NCI-H2196 treated with DMSO at 0.1 percent for 48 hours (cell line): ENCODE measurements at regions not wholly inside any gene's neighbourhood (a gene's known extent, or its start where the extent isn't known, plus 50 kb on each side); places are given as distances from the start of the nearest gene placed in this dataset.

Experiments used
- DNase-seq: peaks from one replicate; lab custom pipeline; 2025; ENCODE audit not compliant: unreplicated experiment; lab: John Stamatoyannopoulos, UW

GRCh38 chr10:125283836-125284614 lies 123.7 kb upstream of the CTBP2 start:
- DNase-seq, result no peak

GRCh38 chr10:125283191-125283835 lies 123.0 kb upstream of the CTBP2 start:
- DNase-seq, result no peak

- DNase-seq, result no peak
These were observed 120.7 kb upstream of the CTBP2 start for GRCh38 chr10:125281091-125281490.

GRCh38 chr10:125276133-125276532 lies 115.8 kb upstream of the CTBP2 start:
- no peak for DNase-seq

- no peak for DNase-seq
These were observed 114.6 kb upstream of the CTBP2 start for GRCh38 chr10:125274961-125275360.

- DNase-seq, result no peak
These were observed 112.7 kb upstream of the CTBP2 start for GRCh38 chr10:125273023-125273422.

GRCh38 chr10:125269716-125270115 lies 109.4 kb upstream of the CTBP2 start:
- no peak for DNase-seq

- no peak for DNase-seq
These were observed 106.6 kb upstream of the CTBP2 start for GRCh38 chr10:125266966-125267365.

- no peak for DNase-seq
These were observed 106.2 kb upstream of the CTBP2 start for GRCh38 chr10:125266541-125266940.

- no peak for DNase-seq
These were observed 105.2 kb upstream of the CTBP2 start for GRCh38 chr10:125265579-125265955.

- no peak for DNase-seq
These were observed 104.6 kb upstream of the CTBP2 start for GRCh38 chr10:125264757-125265578.

- no peak for DNase-seq
These were observed 103.7 kb upstream of the CTBP2 start for GRCh38 chr10:125264091-125264490.

- DNase-seq, result no peak
These were observed 103.2 kb upstream of the CTBP2 start for GRCh38 chr10:125263551-125263950.

- no peak for DNase-seq
These were observed 102.6 kb upstream of the CTBP2 start for GRCh38 chr10:125262920-125263319.

GRCh38 chr10:125262409-125262808 lies 102.0 kb upstream of the CTBP2 start:
- no peak for DNase-seq

- DNase-seq, result no peak
These were observed 101.3 kb upstream of the CTBP2 start for GRCh38 chr10:125261491-125262186.

- no peak for DNase-seq
These were observed 99.9 kb upstream of the CTBP2 start for GRCh38 chr10:125260260-125260659.

- no peak for DNase-seq
These were observed 99.3 kb upstream of the CTBP2 start for GRCh38 chr10:125259651-125260050.

GRCh38 chr10:125258676-125259075 lies 98.3 kb upstream of the CTBP2 start:
- DNase-seq, result no peak

- DNase-seq, result no peak
These were observed 97.3 kb upstream of the CTBP2 start for GRCh38 chr10:125257521-125258108.

GRCh38 chr10:125256026-125256425 lies 95.7 kb upstream of the CTBP2 start:
- no peak for DNase-seq
